Lung (tissue), 11 donors: ENCODE measurements at regions not wholly inside any gene's neighbourhood (a gene's known extent, or its start where the extent isn't known, plus 50 kb on each side); places are given as distances from the start of the nearest gene placed in this dataset.

Experiments used
- ATAC-seq: fragments of 200-7000 bp; cut with Tn5 transposase; one replicate; pipeline ENCODE4 v1.9.1; 2020; ENCODE audit warnings: moderate number of reproducible peaks; ENCODE audit not compliant: insufficient read depth, low FRiP score
- DNase-seq, 3 donors: peaks; one replicate each; pipeline ENCODE4 v3.0.0-alpha.2; 2013 to 2017
- H3K27ac ChIP-seq, 2 donors: one replicate each; pipeline ENCODE4 v1.5.1; 2013; ENCODE audit warnings: mild to moderate bottlenecking in 2 of 2, moderate library complexity in 2 of 2, control low read depth in 1 of 2, inconsistent platforms in 1 of 2, low read depth in 1 of 2, low read length in 1 of 2
- H3K27me3 ChIP-seq, 3 donors: one replicate each; pipeline ENCODE4 v1.5.1; 2013; ENCODE audit warnings: low read length in 2 of 3; ENCODE audit not compliant: control insufficient read depth in 3 of 3, insufficient read depth in 3 of 3
- H3K36me3 ChIP-seq, 4 donors: one replicate each; pipeline ENCODE4 v1.5.1; 2013; ENCODE audit warnings: low read length in 4 of 4, mild to moderate bottlenecking in 1 of 4, moderate library complexity in 1 of 4; ENCODE audit not compliant: control insufficient read depth in 4 of 4, insufficient read depth in 4 of 4
- H3K4me1 ChIP-seq, 5 donors: one replicate each; pipeline ENCODE4 v1.5.1; 2013; ENCODE audit warnings: low read length in 5 of 5, mild to moderate bottlenecking in 2 of 5, moderate library complexity in 1 of 5; ENCODE audit not compliant: control insufficient read depth in 5 of 5, insufficient read depth in 5 of 5
- H3K4me3 ChIP-seq: one replicate; pipeline ENCODE4 v1.5.1; 2013; ENCODE audit warnings: mild to moderate bottlenecking, control low read depth, moderate library complexity
- H3K9ac ChIP-seq, 2 donors: one replicate each; pipeline ENCODE4 v1.5.1; 2013; ENCODE audit warnings: low read length in 2 of 2, control low read depth in 1 of 2; ENCODE audit not compliant: insufficient read depth in 1 of 2
- H3K9me3 ChIP-seq, 4 donors: one replicate each; pipeline ENCODE4 v1.5.1; 2013; ENCODE audit warnings: low read length in 3 of 4, mild to moderate bottlenecking in 1 of 4, moderate library complexity in 1 of 4; ENCODE audit not compliant: control insufficient read depth in 4 of 4, insufficient read depth in 3 of 4
- CTCF ChIP-seq: IDR thresholded peaks from 2 replicates; pipeline ENCODE4 v1.5.1; 2012; ENCODE audit warnings: mild to moderate bottlenecking; ENCODE audit errors: control extremely low read depth, extremely low read depth
- WGBS, 2 donors: extraction: QIAGEN DNeasy Blood & Tissue Kit; methylation state at CpG; one replicate each; pipeline ENCODE4 v1.1.7; 2013; 5-methylcytosine and 5-hydroxymethylcytosine counted together
- donor health status: control.
- donor health status: control.
- donor health status: Bipolar disorder and iron deficiency.
- donor health status: healthy.
- donor health status: DM: yes; HTN: yes; CAD: no.

GRCh38 chr7:17486835-17487234, 188.4 kb downstream of the AHR start:
- Histone ChIP-seq H3K27me3 (no peaks in the 10 kb centered on the region), H3K9ac (no peak overlapping the region), H3K36me3 (no peaks in the 10 kb centered on the region), H3K27ac (no peak overlapping the region), H3K9me3 (no peaks in the 10 kb centered on the region), H3K4me3 (no peak overlapping the region), H3K4me1 (no peaks in the 10 kb centered on the region)
- ATAC-seq (no peak), DNase-seq (no peak)
- TF ChIP-seq CTCF: no peak
- whole genome bisulfite sequencing, 2 donors: 95 to 98% methylated on average over 2 of the region's 2 CpGs

GRCh38 chr7:17487343-17487742, 188.9 kb downstream of the AHR start:
- H3K27ac ChIP-seq: no peak overlapping the region
- H3K4me3 ChIP-seq: no peak overlapping the region
- ATAC-seq (no peak), DNase-seq (no peak)
- no peak for TF ChIP-seq CTCF
- no peak overlapping the region for H3K9ac ChIP-seq
- H3K9me3 ChIP-seq: no peaks in the 10 kb centered on the region
- no peaks in the 10 kb centered on the region for H3K36me3 ChIP-seq
- H3K4me1 ChIP-seq: no peaks in the 10 kb centered on the region
- 94 to 95% methylated on average over 2 of the region's 2 CpGs for WGBS, 2 donors
- H3K27me3 ChIP-seq: no peaks in the 10 kb centered on the region

GRCh38 chr7:17488829-17489228, 190.4 kb downstream of the AHR start:
- Histone ChIP-seq H3K9me3 (no peaks in the 10 kb centered on the region), H3K9ac (no peak overlapping the region), H3K27ac (no peak overlapping the region), H3K4me1 (no peaks in the 10 kb centered on the region), H3K36me3 (no peaks in the 10 kb centered on the region), H3K27me3 (no peaks in the 10 kb centered on the region), H3K4me3 (no peak overlapping the region)
- no peak for DNase-seq
- no peak for TF ChIP-seq CTCF
- ATAC-seq: no peak
- 27 to 65% methylated on average over 1 of the region's 1 CpG for WGBS, 2 donors

GRCh38 chr7:17489961-17490360, 191.5 kb downstream of the AHR start:
- 73 to 81% methylated on average over 4 of the region's 4 CpGs for WGBS, 2 donors
- no peak for DNase-seq
- no peak for ATAC-seq
- H3K9ac ChIP-seq: no peak overlapping the region
- no peaks in the 10 kb centered on the region for H3K27me3 ChIP-seq
- no peaks in the 10 kb centered on the region for H3K4me1 ChIP-seq
- H3K4me3 ChIP-seq: no peak overlapping the region
- no peak for TF ChIP-seq CTCF
- no peak overlapping the region for H3K27ac ChIP-seq
- no peaks in the 10 kb centered on the region for H3K9me3 ChIP-seq
- no peaks in the 10 kb centered on the region for H3K36me3 ChIP-seq
